NCI-H1436 treated with DMSO at 0.1 percent for 48 hours (cell line): ENCODE measurements at regions not wholly inside any gene's neighbourhood (a gene's known extent, or its start where the extent isn't known, plus 50 kb on each side); places are given as distances from the start of the nearest gene placed in this dataset.
"Not testable (repeated sequence)": the region's sequence is repeated elsewhere in the genome, so short reads cannot be mapped to it uniquely, and the experiment has no call there.

ENCODE experiments used
- DNase-seq: peaks from one replicate; lab custom pipeline; 2025; lab: John Stamatoyannopoulos, UW

DNA sequence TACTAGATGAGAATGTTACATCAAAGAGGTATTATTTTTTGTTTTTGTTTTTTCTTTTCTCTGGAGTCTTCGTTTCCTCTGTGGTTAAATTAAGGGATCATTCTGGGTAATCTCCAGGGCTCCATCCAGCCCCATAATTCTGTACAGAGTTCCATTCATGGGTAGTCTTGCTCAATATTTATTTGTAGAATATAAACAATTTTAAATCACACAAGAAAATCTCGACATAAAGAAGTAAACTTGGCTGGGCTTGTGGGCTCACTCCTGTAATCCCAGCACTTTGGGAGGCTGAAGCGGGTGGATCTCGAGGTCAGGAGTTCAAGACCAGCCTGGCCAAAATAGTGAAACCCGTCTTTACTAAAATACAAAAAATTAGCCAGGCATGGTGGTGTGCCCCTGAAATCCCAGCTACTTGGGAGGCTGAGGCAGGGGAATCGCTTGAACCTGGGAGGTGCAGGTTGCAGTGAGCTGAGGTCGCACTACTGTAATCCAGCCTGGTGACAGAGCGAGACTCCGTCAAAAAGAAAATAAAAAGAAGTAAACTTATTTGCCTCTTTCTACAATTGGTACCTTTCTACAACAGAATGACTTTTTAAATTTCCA is 166.8 kb upstream of the TGFBR2 start:
- no peak for DNase-seq

- no peak for DNase-seq
Measured at GRCh38 chr3:30440147-30440604, 166.2 kb upstream of the TGFBR2 start.

DNA sequence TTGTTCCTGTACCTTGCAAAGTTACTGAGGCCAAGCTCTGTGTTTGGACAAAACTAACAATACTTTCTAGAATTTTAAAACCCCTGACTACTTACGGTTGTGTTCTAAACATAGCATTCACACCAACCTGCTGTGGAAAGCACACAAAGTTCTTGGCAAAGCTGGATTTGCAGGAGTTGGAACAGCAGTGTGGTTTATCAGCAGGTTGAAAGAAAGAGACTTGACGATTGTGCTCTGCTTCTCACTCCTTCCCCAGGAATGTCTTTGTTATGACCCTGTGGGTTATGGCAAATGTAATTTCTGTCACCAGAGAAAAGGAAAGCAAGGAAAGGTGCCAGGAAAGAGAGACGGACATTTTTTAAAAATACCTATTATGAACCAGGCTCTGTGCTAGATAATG is 165.5 kb upstream of the TGFBR2 start:
- no peak for DNase-seq

DNA sequence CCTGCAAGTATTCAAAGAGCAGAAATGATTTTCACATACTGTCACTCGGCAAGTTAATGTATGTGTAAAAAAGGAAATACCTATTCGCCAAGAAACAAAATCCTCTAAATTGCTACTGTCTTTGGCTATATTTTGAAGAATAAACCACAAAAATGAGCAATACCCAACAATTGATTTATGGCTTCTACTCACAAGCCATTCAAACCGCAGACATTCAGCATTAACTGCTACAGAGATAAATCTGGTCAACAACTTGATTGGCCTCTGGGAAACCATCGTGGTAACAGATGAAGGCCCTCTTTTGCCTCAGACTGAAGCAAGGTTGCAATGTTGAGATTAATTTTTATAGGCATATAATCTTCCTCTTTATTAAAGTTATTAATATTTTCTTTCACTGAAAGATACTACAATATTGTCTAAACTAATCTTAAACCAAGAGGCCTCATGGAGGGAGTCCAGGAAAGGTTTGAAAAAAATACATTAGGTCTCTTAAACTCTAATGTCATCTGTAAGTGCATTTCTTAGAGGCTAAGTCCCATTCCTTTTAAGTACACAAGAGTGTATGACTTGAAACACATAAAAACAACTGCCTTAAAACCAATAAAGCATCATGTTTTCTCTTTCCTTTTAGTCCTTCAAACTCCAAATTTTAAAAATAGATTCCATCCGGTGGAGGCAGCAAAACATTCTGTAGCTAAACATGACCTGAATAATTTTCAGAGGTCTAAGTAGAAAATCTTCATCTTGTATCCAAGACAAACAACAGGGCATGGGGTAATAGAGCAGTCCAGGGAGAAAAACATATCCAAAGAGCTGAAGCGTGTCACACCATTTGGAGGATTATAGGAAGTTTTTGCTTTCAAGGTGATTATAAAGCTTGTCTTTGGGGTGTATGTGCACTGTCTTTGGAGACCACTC is 162.4 kb upstream of the TGFBR2 start:
- DNase-seq, result no peak

GRCh38 chr3:30448450-30449289 is 157.7 kb upstream of the TGFBR2 start:
- no peak for DNase-seq

DNA sequence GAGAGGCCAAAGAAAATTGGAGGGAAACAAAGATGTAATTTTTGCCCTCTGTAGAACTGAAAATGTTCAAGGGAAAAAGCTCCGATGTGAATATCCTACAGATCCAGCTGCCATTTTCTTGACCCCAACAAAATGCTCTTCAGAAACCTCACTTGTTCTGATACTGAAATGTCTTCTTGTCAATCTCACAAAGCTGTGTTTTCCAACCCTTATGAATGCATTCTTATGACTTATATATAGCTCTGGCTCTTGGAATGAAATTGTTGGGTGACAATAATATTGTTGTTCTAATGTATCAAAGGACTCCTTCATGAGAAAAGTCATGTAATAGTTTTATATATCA is 157.1 kb upstream of the TGFBR2 start:
- DNase-seq, result no peak

GRCh38 chr3:30452446-30452845 is 154.0 kb upstream of the TGFBR2 start:
- DNase-seq, result no peak

DNA sequence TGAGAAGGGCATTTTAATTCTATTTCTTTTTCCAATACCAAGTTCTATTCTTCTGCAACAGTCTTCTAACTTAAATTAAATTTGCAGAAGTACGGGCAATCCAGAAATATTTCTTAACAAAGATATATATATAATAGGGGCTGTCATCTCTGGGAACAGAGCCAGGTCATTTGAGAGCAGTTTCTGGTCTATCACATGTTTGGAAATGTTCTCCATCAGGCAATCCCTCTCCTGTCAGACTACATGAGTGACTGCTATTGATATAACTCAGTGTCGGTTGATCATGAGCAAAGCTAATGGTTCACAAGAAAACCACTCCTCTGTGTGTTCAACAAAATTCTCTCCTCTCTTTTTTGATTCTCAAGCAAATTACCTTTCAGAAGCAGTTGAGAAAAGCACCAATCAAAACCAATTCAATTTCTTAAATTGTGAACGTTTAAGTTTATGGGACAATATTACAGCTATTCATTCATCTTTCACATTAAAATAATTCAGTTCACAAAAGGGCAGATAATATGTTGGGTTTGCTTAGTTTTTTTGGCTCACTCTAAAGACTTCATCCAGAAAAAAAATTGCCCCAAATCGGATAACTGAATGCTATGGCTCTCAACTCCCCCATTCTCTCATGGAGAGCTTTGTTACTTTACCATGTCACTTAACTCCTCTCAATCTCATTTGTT is 152.9 kb upstream of the TGFBR2 start:
- no peak for DNase-seq

DNA sequence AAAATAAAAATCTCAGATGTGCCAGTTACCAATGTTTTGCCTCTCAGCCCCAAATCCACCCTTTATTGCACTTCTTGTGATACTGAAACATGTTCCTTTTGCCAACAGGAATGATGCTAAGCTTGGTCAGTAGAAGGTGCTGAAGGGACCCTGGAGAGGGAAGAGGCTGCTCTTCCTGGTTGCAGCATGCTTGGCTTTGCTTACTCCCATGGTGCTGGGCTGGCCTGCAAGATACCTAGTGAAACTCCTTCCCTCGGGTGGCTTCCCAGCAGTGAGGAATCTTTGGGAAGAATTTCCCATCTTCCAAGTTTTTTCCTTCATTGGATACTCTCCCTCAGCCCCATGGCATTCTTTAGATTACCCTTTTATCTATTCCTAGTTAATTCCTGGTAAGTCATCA is 151.8 kb upstream of the TGFBR2 start:
- no peak for DNase-seq

- not testable (repeated sequence) for DNase-seq
Measured at GRCh38 chr3:30455112-30455511, 151.3 kb upstream of the TGFBR2 start.

DNA sequence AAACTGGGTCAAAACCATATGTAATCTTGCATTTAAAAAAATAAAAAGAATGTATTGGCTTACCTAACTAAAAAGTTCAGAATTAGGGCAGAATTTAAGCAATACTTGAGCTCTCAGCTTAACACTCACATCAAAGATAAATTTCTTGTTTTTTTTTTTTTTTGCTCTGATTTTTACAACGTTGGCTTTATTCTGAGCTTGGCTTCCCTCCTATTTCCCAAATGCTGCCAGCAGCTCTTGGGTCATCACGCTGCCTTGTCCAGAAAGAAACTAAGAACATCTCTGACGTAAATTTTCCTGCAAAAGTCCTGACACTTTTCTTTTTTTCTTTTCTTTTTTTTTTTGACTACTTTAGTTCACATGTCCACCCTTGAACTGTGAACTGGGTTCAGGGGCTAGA is 150.6 kb upstream of the TGFBR2 start:
- DNase-seq, result no peak

- DNase-seq, result no peak
Measured at GRCh38 chr3:30456264-30456663, 150.1 kb upstream of the TGFBR2 start.

- no peak for DNase-seq
Measured at GRCh38 chr3:30457081-30457480, 149.3 kb upstream of the TGFBR2 start.

DNA sequence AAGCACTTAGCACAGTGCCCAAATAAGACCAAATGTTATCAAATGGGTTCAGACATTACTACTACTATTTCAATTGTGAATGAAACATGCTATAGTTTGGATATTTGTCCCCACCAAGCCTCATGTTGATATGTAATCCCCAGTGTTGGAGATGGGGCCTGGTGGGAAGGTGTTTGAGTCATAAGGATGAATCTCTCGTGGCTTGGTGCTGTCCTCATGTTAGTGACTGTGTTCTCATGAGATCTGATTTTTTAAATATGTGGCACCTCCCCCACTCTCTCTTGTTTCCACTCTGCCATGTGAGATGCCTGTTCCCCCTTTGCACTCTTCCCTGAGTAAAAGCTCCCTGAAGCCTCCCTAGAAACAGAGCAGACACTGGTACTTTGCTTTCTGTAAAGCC is 148.7 kb upstream of the TGFBR2 start:
- no peak for DNase-seq

GRCh38 chr3:30458376-30459171 is 147.8 kb upstream of the TGFBR2 start:
- no peak for DNase-seq

DNA sequence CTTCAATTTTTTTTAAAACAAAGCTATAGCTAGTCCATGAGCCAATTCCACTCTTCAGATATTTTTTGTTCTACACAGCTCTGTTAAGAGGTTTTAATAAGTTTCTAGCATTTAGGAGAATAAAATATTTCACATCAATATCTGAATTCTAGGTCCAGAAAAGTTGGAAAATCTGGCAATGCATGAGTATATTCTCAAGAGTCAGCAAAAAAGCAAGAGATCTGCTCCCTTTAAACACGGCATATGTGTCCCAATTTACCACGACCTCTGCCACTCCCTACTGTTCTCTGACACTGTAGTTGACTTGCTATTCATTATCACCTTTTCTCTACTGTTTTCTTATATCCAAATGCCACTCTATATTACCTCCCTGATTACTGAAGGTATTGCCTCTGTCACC is 145.1 kb upstream of the TGFBR2 start:
- no peak for DNase-seq

- no peak for DNase-seq
Measured at GRCh38 chr3:30462721-30463470, 143.5 kb upstream of the TGFBR2 start.

DNA sequence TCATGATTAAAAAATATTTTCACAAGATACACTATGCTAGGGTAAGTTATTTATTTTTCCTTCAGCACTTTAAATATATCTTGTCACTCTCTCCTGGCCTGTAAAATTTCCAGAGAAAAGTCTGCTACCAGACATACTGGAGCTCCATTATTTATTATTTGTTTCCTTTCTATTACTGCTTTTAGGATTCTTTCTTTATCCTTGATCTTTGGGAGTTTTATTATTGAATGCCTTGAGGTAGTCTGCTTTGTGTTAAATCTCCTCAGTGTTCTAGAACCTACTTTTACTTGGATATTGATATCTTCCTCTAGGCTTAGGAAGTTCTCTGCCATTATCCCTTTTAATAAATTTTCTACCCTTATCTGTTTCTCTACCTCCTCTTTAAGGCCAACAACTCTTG is 142.0 kb upstream of the TGFBR2 start:
- no peak for DNase-seq

GRCh38 chr3:30465454-30465853 is 140.9 kb upstream of the TGFBR2 start:
- DNase-seq, result no peak

GRCh38 chr3:30467596-30468238 is 138.7 kb upstream of the TGFBR2 start:
- DNase-seq, result no peak
